GM19463 (cell line): ENCODE measurements at regions not wholly inside any gene's neighbourhood (a gene's known extent, or its start where the extent isn't known, plus 50 kb on each side); places are given as distances from the start of the nearest gene placed in this dataset.
A peak's percentile ranks its signal among the peaks of the same experiment; 100 is the strongest.
"Not testable (repeated sequence)": the region's sequence is repeated elsewhere in the genome, so short reads cannot be mapped to it uniquely, and the experiment has no call there.

ENCODE experiments used
- ATAC-seq: cut with Tn5 transposase; IDR thresholded peaks from one replicate; pipeline ENCODE4 v1.9.1; 2021; ENCODE audit warnings: mild to moderate bottlenecking, moderate library complexity; ENCODE audit not compliant: unreplicated experiment

GRCh38 chr3:150303768-150304167 is 104.3 kb upstream of the TSC22D2 start:
- peak; percentile 48 for ATAC-seq

GRCh38 chr3:150302246-150302645 is 105.9 kb upstream of the TSC22D2 start:
- no peak for ATAC-seq

DNA sequence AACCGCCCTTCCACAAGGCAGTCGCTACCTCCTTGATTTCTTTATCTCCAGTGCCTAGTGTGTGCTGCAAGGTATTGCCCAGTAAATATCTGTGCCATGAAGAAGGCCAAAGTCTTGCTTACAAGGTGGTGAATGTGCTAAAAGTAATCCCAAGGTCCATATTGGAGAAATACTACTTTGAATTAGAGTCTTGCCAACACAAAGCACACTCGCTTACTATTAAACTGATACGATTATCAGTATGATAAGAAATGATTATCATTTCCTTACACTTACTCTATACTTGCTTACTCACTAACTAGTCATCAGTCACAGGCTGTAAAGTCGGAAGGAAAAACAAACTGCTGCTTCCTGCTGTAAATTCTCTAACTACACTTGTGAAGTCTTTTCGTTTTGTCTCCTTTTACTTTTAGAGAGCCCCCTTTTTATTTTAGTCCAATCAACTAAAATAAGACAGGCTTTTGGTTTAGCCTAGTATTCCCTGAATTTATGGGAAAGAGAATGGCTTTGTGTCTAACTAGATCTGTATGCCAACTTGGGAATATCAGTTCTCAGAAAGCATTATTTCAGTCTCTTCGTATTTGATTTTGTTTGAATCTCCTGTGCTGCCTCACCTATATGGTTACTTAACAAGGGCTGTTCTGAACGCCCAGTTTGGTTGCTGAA is 107.1 kb upstream of the TSC22D2 start:
- ATAC-seq = no peak

DNA sequence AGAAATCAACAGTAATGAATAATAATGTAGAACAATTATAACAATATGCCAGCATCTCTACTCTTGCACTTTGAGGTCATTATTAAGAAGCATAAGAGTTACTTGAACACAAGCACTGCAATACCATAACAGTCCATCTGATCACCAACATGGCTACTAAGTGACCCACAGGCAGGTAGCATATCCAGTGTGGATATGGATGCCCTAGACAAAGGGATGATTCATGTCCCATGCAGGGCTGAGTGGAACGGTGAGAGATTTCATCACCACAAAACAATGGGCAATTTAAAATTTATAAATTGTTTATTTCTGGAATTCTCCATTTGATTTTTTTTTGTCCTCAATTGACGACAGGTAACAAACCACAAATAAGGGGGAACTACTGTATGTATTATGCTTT is 107.7 kb upstream of the TSC22D2 start:
- no peak for ATAC-seq

DNA sequence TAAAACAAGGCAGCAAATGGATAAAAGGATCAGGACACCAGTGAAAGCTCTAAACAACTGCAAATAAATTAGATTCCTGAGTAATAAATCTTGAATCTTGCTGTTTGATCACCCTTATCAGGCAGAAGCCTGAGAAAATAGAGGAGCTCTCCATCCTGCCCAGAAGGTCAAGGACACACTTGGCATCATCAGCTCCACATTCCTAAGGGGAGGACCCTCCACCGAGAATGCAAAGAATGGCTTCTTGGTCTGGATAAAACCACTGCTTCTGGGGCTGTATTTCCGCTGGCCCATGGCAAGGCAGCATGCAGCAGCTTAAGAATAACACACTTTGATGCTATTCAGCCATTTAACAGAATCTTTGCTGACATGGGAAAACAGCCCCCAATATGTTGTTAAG is 108.9 kb upstream of the TSC22D2 start:
- no peak for ATAC-seq

DNA sequence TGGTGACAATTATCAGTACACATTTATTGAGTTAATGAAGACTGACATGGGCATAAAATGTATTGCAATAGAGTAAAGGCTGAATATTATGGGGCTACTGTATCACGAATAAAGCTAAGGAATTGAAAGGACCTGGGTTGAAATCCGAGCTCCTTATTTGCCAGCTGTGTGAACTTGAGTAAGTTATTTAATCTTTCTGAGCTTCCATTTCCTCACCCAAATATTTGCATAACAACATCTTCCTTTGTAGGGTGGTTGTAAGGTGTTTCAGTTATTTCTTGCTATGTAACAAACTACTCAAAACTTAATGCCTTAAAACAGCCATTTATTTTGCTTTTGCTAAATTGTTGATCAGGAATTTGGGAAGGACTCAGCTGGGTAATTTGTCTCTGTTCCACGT is 111.1 kb upstream of the TSC22D2 start:
- no peak for ATAC-seq

- ATAC-seq = no peak
These were observed 111.9 kb upstream of the TSC22D2 start for GRCh38 chr3:150296123-150296735.

GRCh38 chr3:150293401-150294001 is 114.6 kb upstream of the TSC22D2 start:
- ATAC-seq = no peak

DNA sequence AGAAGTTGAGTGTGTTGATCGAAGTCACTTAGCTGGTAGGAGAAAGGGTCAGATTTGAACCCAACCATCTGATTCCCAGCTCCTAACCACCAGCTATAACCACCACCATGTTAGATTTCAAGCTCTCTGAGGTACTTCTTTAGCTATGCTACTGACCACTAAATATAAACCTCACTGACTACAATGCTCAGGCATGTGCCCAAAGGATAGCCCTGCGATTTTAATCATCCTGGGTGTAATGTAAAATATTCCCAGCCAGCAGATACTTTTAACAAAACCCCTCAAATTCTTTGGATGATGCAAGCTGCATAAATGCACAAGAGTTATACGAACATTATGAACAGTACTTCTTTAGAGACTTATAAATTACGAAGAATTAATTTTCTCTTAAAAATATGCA is 115.2 kb upstream of the TSC22D2 start:
- ATAC-seq = no peak

- ATAC-seq = no peak
These were observed 116.6 kb upstream of the TSC22D2 start for GRCh38 chr3:150291515-150291914.

- ATAC-seq = peak; percentile 83
These were observed 121.5 kb upstream of the TSC22D2 start for GRCh38 chr3:150286390-150287147.

GRCh38 chr3:150285601-150286000 is 122.5 kb upstream of the TSC22D2 start:
- ATAC-seq = no peak

DNA sequence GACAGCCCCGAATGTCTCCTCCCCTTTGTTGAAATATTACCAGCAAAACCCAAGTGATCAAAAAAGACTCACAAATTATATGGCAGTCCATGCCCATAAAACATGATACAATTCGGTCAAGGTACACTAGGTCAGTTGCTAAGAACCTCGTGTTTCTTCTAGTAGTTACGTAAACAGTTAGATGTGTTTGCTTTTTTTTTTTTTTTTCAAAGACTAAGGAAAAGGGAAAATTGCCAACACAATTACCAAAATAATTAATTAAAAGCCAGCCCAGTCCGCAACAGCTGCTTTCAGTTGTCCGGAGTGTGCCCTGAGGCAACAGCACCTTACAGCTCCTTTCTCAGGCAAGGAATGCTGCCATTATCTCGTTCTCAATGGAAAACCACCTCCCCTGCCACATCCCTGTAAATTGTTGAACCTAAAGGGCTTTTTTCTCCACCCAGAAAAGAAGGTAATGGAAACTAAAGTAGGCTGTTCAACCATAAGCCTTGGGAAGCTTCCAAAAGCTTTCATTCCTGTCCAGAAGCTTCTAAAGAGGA is 129.2 kb upstream of the TSC22D2 start:
- ATAC-seq = no peak

DNA sequence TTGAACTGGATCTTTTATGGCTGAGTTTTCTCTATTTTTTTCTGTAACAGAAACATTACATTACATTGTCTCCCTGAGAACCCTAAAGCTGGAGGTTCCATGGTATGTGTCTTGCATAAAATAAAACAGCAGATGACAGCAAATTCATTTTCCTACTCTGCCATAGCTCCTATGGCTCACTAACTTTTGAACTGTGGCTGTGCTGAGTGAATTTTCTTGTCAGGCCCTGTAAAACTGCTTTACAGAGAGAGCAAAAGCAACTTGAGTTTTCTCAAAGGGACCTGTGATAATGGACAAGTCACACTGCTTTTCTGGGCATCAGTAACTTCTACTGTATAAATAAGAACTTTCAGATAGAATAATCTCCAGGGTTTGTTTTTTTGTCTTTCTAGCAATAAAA is 129.9 kb upstream of the TSC22D2 start:
- ATAC-seq = no peak

- ATAC-seq = no peak
These were observed 130.7 kb upstream of the TSC22D2 start for GRCh38 chr3:150277444-150277843.

- ATAC-seq = no peak
These were observed 132.2 kb upstream of the TSC22D2 start for GRCh38 chr3:150275941-150276340.

- no peak for ATAC-seq
These were observed 133.7 kb upstream of the TSC22D2 start for GRCh38 chr3:150274372-150274771.

GRCh38 chr3:150273396-150273795 is 134.7 kb upstream of the TSC22D2 start:
- no peak for ATAC-seq

GRCh38 chr3:150271591-150271960 is 136.5 kb upstream of the TSC22D2 start:
- ATAC-seq = no peak

DNA sequence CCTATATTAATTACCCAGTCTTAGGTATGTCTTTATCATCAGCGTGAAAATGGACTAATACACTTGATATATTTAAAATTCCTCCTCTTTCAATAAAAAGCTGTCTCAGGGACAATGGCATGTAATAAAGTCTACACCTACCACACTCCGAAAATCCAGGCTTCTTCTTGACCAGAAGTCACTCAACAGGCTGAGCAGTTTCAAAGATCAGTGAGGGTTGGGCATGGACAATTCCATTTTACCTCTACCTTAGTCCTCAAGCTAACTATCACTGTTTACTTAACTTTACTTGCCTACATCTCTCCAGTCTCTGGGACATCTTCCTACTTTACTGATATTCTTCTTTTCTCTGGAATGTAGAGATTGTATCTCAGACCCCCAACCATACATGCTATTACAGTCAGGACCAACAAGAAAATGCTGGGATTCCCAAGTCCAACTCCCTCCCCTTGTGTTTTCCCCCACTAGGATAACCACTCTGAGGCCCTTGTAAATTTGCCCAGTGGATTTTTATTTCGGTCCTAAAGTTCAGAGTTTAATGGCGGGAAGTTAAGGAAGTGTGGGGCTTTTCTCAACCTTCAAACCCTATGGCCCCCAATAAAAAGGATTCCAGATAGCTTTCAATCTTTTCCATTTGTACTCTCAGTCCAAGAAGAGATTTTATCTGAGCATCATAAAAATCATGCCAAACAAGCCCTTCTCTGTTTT is 137.1 kb upstream of the TSC22D2 start:
- no peak for ATAC-seq

- not testable (repeated sequence) for ATAC-seq
These were observed 137.7 kb upstream of the TSC22D2 start for GRCh38 chr3:150270444-150270843.
